DND-41 (cell line): ENCODE measurements at regions not wholly inside any gene's neighbourhood (a gene's known extent, or its start where the extent isn't known, plus 50 kb on each side); places are given as distances from the start of the nearest gene placed in this dataset.
"Not testable (repeated sequence)": the region's sequence is repeated elsewhere in the genome, so short reads cannot be mapped to it uniquely, and the experiment has no call there.

Source experiments
- EZH2 ChIP-seq: IDR thresholded peaks from 3 replicates; pipeline ENCODE4 v1.6.1; 2012; ENCODE audit warnings: borderline replicate concordance, low read depth, mild to moderate bottlenecking, moderate library complexity, low read length, inconsistent platforms; ENCODE audit not compliant: severe bottlenecking
- TF ChIP-seq, protein P1 (sequence below): IDR thresholded peaks from 2 replicates; pipeline ENCODE4 v1.5.1; 2012; ENCODE audit warnings: borderline replicate concordance, low read length, moderate library complexity, mild to moderate bottlenecking; ENCODE audit not compliant: poor library complexity, severe bottlenecking; ENCODE audit errors: extremely low read depth

DNA sequence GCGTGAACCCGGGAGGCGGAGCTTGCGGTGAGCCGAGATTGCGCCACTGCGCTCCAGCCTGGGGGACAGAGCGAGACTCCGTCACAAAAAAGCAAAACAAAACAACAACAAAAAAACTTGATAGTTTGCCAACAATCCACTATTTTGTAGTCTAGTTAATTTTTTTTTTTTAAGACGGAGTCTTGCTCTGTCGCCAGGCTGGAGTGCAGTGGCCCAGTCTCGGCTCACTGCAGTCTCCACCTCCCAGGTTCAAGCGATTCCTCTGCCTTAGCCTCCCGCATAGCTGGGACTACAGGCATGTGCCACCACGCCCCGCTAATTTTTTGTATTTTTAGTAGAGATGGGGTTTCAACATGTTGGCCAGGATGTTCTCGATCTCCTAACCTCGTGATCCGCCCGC, 71.2 kb upstream of the ACBD5 start:
- TF ChIP-seq, protein P1, sequence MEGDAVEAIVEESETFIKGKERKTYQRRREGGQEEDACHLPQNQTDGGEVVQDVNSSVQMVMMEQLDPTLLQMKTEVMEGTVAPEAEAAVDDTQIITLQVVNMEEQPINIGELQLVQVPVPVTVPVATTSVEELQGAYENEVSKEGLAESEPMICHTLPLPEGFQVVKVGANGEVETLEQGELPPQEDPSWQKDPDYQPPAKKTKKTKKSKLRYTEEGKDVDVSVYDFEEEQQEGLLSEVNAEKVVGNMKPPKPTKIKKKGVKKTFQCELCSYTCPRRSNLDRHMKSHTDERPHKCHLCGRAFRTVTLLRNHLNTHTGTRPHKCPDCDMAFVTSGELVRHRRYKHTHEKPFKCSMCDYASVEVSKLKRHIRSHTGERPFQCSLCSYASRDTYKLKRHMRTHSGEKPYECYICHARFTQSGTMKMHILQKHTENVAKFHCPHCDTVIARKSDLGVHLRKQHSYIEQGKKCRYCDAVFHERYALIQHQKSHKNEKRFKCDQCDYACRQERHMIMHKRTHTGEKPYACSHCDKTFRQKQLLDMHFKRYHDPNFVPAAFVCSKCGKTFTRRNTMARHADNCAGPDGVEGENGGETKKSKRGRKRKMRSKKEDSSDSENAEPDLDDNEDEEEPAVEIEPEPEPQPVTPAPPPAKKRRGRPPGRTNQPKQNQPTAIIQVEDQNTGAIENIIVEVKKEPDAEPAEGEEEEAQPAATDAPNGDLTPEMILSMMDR, result not testable (repeated sequence)
- not testable (repeated sequence) for TF ChIP-seq EZH2
